ENCODE measurements at regions not wholly inside any gene's neighbourhood (a gene's known extent, or its start where the extent isn't known, plus 50 kb on each side); places are given as distances from the start of the nearest gene placed in this dataset.

DNA sequence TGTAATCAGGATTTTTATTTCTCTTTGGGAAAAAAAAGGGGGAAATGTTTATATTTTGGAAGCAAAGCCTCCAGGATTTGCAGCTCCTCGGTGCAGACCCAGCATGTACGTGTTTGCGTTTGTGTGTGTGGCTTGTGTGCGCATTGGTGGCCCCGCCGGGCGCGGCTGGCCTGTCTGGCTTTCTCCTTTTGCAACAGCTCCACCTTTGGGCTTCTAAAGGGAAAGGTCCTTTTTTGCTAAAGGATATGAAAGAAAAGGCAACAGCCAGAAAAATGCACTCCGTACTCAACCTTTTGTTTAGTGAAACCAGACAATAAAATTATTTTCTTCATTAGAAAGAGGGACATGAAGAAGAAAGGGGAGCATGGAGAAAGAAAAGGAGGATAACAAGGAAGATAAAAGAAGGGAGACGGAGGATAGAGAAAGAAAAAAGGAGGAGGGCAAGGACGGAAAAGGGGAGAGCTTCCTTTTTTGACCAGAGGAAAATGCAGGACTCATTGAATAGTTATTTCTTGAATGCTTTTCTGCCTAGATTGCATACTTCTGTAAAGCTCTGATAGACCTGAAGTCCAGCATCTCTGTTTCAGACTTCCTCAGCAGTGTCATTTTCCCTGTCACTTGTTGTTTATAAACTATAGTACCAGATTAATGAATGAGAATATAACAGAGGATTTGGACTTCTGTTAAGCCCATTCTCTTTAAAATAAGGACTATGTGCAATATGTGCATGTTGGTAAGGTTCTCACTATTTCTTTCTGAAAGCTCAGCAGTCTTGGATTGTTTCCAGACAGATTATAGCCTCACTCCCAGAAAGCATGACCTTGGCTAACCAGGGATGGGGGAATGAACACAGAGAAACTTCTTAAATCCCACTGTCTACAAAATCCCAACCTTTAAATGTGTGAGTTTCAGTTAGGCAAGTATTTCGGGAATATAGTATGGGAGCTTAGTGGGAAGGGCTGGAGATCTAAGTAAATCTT is 563.1 kb upstream of the PIK3C3 start:
- H3K9me3 ChIP-seq = no peaks in the 10 kb centered on the region
- TF ChIP-seq, protein P1, sequence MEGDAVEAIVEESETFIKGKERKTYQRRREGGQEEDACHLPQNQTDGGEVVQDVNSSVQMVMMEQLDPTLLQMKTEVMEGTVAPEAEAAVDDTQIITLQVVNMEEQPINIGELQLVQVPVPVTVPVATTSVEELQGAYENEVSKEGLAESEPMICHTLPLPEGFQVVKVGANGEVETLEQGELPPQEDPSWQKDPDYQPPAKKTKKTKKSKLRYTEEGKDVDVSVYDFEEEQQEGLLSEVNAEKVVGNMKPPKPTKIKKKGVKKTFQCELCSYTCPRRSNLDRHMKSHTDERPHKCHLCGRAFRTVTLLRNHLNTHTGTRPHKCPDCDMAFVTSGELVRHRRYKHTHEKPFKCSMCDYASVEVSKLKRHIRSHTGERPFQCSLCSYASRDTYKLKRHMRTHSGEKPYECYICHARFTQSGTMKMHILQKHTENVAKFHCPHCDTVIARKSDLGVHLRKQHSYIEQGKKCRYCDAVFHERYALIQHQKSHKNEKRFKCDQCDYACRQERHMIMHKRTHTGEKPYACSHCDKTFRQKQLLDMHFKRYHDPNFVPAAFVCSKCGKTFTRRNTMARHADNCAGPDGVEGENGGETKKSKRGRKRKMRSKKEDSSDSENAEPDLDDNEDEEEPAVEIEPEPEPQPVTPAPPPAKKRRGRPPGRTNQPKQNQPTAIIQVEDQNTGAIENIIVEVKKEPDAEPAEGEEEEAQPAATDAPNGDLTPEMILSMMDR (IDR thresholded peaks at IDR 0.05) = peak in 1 of 6 experiments; percentile 6
- no peak for TF ChIP-seq POLR2A (IDR thresholded peaks at IDR 0.05)
- no peak for DNase-seq
- H3K27me3 ChIP-seq = no peaks in the 10 kb centered on the region
- no peaks in the 10 kb centered on the region for H3K36me3 ChIP-seq
- no peak overlapping the region for H3K4me3 ChIP-seq
- no peak overlapping the region for H3K27ac ChIP-seq
- no peaks in the 10 kb centered on the region for H3K4me1 ChIP-seq

DNA sequence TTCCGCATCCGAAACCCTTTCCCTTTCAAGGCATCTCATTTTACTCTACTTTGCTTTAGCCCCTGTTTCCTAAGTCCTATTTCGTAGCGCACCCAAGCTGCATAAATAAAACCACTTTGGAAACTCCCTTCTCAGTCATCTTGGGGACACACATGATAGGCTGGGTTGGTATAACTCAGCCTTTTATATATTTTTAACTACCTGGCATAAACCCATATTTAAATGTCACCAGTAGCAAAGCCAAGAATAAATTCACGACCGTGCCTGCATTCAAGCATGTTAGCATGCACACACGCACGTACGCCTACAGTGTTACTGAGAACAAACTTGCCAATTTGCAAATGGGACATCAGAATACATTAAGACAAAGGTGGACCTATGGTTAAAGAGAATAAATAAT is 564.7 kb upstream of the PIK3C3 start:
- H3K27ac ChIP-seq = no peak overlapping the region
- H3K36me3 ChIP-seq = no peaks in the 10 kb centered on the region
- H3K4me1 ChIP-seq = no peaks in the 10 kb centered on the region
- no peak for DNase-seq
- H3K27me3 ChIP-seq = no peaks in the 10 kb centered on the region
- no peak overlapping the region for H3K4me3 ChIP-seq
- no peaks in the 10 kb centered on the region for H3K9me3 ChIP-seq
- no peak for TF ChIP-seq POLR2A (IDR thresholded peaks at IDR 0.05)
- TF ChIP-seq, protein P1 (IDR thresholded peaks at IDR 0.05) = no peak

DNA sequence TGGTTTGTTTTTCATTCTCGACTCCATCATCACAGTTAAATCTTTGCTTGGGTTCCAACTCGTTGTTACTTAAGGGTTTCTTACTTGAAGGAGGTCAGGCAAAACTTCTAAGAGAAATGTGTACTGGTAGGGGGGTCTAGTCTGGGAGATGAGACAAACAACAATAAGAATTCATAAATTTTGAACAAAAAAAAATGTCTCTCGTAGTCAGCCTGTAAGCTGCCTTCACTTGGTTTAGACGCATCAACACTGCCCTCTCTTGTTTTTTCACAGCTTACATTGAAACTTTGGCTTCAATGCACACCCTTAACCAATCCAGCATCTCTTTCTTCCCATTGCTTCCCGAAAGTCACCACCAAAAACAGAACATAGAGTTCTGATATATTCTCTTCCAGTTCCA is 576.4 kb upstream of the PIK3C3 start:
- TF ChIP-seq, protein P1 (IDR thresholded peaks at IDR 0.05) = no peak
- TF ChIP-seq POLR2A (IDR thresholded peaks at IDR 0.05) = no peak
- H3K4me3 ChIP-seq = no peak overlapping the region
- DNase-seq = no peak
- H3K36me3 ChIP-seq = no peaks in the 10 kb centered on the region
- no peaks in the 10 kb centered on the region for H3K9me3 ChIP-seq
- no peaks in the 10 kb centered on the region for H3K4me1 ChIP-seq
- H3K27me3 ChIP-seq = no peaks in the 10 kb centered on the region
- H3K27ac ChIP-seq = no peak overlapping the region

DNA sequence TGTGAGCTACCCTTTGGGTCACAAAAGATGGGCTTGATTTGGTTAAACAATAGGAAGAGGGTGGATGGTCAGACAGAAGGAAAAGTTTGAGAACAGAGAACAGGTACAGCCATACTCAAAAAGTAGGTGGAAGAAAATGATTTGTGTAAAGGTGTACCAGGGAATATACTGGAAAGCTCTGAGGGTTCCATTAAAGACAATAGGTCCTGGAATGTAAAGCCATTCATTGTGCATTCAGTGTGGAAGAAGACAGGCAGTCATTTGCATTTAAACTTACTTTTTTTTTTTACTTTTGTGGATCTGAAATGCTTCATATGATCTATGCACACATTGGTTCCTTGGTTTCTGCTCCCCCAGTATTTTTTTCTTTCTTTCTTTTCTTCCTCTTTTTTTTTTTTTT is 581.4 kb upstream of the PIK3C3 start:
- Histone ChIP-seq H3K4me3 (no peak overlapping the region), H3K9me3 (no peaks in the 10 kb centered on the region), H3K4me1 (no peaks in the 10 kb centered on the region), H3K27me3 (no peaks in the 10 kb centered on the region), H3K27ac (no peak overlapping the region), H3K36me3 (no peaks in the 10 kb centered on the region)
- DNase-seq = no peak
- TF ChIP-seq, protein P1 (IDR thresholded peaks at IDR 0.05) = no peak
- TF ChIP-seq POLR2A (IDR thresholded peaks at IDR 0.05) = no peak

DNA sequence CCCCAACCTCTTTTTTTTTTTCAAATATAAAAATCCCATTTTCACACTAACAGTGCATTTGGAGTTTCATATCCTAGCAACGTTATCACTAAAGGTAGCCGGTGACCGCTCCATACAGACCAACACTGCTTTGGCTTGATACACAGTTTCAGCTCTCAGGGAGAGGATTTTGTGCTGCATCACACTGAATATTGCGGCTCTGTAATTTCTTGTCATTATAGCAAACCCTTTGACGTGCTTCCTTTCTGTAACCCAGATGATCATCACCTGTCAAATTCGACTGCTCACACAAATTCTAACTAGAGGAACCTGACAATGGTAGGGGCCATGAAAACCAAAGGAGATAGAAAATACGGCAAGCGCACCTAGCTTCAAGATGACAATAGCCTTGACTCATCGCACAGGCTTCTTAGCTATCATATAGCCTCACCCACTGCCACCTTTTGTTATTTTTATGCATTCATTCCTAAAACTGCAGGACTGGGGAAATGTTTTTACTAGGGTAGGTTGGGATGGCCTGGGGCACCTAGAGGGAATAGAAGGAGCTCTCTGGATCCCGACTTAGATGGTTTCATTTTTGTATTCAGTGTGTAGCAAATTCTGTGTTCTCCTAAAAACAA is 582.9 kb upstream of the PIK3C3 start:
- Histone ChIP-seq H3K4me3 (no peak overlapping the region), H3K27ac (no peak overlapping the region), H3K27me3 (no peaks in the 10 kb centered on the region), H3K36me3 (no peaks in the 10 kb centered on the region), H3K4me1 (no peaks in the 10 kb centered on the region), H3K9me3 (no peaks in the 10 kb centered on the region)
- TF ChIP-seq, protein P1 (IDR thresholded peaks at IDR 0.05) = no peak
- no peak for TF ChIP-seq POLR2A (IDR thresholded peaks at IDR 0.05)
- DNase-seq = no peak

Data from Peyer's patch (tissue), 4 donors.